ENCODE measurements at regions not wholly inside any gene's neighbourhood (a gene's known extent, or its start where the extent isn't known, plus 50 kb on each side); places are given as distances from the start of the nearest gene placed in this dataset.

DNA sequence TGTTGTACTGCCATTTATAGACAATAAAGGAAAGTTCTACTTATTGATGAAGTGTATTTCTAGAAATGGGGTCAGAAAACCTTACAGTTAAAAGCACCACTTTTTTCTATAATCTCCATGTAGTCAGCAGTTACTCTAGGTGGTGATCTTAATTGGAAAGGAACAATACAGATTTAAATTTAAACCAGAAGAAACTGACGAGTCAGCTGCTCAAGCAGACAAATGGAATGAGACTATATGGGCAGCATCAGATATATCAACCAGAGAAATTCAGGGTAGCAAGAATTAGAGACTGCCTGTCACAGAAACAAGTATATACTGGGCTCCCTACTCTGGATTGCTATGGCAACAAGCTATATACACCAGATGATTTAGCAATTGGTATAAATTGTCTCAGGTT lies 99.6 kb upstream of the SCG2 start:
- H3K4me2 ChIP-seq, result no peak overlapping the region
- H3K79me2 ChIP-seq, result no peaks in the 10 kb centered on the region
- H2AFZ ChIP-seq, result no peak overlapping the region
- H4K20me1 ChIP-seq (ENCODE audit: insufficient read depth, poor library complexity, severe bottlenecking), result no peaks in the 10 kb centered on the region
- WGBS (ENCODE audit: low lambda C conversion rate, missing lambda C conversion rate), result 87% methylated on average over 1 of the region's 1 CpG
- H3K9me2 ChIP-seq (replicated peaks; ENCODE audit: insufficient read depth), result no peaks in the 10 kb centered on the region
- no peak for DNase-seq (ENCODE audit: low spot score)
- no peaks in the 10 kb centered on the region for H3K4me1 ChIP-seq (ENCODE audit: insufficient read depth)
- TF ChIP-seq EZH2phosphoT487 (IDR thresholded peaks at IDR 0.05; ENCODE audit: low read depth, severe bottlenecking, unreplicated experiment) (no peak), EZH2 (IDR thresholded peaks at IDR 0.05; ENCODE audit: borderline replicate concordance) (no peak), CTCF (IDR thresholded peaks at IDR 0.05; ENCODE audit: poor library complexity) (no peak)
- H3K27me3 ChIP-seq, result no peaks in the 10 kb centered on the region
- H3K4me3 ChIP-seq, result no peak overlapping the region
- H3K27ac ChIP-seq, result no peak overlapping the region
- H3K36me3 ChIP-seq (replicated peaks; ENCODE audit: insufficient read depth, low read depth), result no peaks in the 10 kb centered on the region
- H3K9me3 ChIP-seq (ENCODE audit: low read depth), result no peaks in the 10 kb centered on the region

- H3K4me1 ChIP-seq (ENCODE audit: insufficient read depth), result no peaks in the 10 kb centered on the region
- H3K36me3 ChIP-seq (replicated peaks; ENCODE audit: insufficient read depth, low read depth), result no peaks in the 10 kb centered on the region
- H3K9me3 ChIP-seq (ENCODE audit: low read depth), result no peaks in the 10 kb centered on the region
- no peaks in the 10 kb centered on the region for H4K20me1 ChIP-seq (ENCODE audit: insufficient read depth, poor library complexity, severe bottlenecking)
- H3K27me3 ChIP-seq, result no peaks in the 10 kb centered on the region
- no peak for DNase-seq (ENCODE audit: low spot score)
- no peaks in the 10 kb centered on the region for H3K79me2 ChIP-seq
- H3K9me2 ChIP-seq (replicated peaks; ENCODE audit: insufficient read depth), result no peaks in the 10 kb centered on the region
- TF ChIP-seq CTCF (IDR thresholded peaks at IDR 0.05; ENCODE audit: poor library complexity), result no peak
- no peak for TF ChIP-seq EZH2 (IDR thresholded peaks at IDR 0.05; ENCODE audit: borderline replicate concordance)
- TF ChIP-seq EZH2phosphoT487 (IDR thresholded peaks at IDR 0.05; ENCODE audit: low read depth, severe bottlenecking, unreplicated experiment), result no peak
- WGBS (ENCODE audit: low lambda C conversion rate, missing lambda C conversion rate), result 69% methylated on average over 3 of the region's 3 CpGs
- no peak overlapping the region for H3K4me2 ChIP-seq
- no peak overlapping the region for H2AFZ ChIP-seq
- H3K4me3 ChIP-seq, result no peak overlapping the region
- H3K27ac ChIP-seq, result peak overlapping the region; percentile 0
Observed at GRCh38 chr2:223700221-223700620, 98.1 kb upstream of the SCG2 start.

- H4K20me1 ChIP-seq (ENCODE audit: insufficient read depth, poor library complexity, severe bottlenecking), result no peaks in the 10 kb centered on the region
- H3K27ac ChIP-seq, result no peak overlapping the region
- no peaks in the 10 kb centered on the region for H3K9me2 ChIP-seq (replicated peaks; ENCODE audit: insufficient read depth)
- H3K4me2 ChIP-seq, result no peak overlapping the region
- DNase-seq (ENCODE audit: low spot score), result no peak
- no peaks in the 10 kb centered on the region for H3K4me1 ChIP-seq (ENCODE audit: insufficient read depth)
- no peaks in the 10 kb centered on the region for H3K27me3 ChIP-seq
- no peak overlapping the region for H3K4me3 ChIP-seq
- H2AFZ ChIP-seq, result no peak overlapping the region
- no peak for TF ChIP-seq EZH2phosphoT487 (IDR thresholded peaks at IDR 0.05; ENCODE audit: low read depth, severe bottlenecking, unreplicated experiment)
- no peak for TF ChIP-seq EZH2 (IDR thresholded peaks at IDR 0.05; ENCODE audit: borderline replicate concordance)
- no peak for TF ChIP-seq CTCF (IDR thresholded peaks at IDR 0.05; ENCODE audit: poor library complexity)
- no peaks in the 10 kb centered on the region for H3K36me3 ChIP-seq (replicated peaks; ENCODE audit: insufficient read depth, low read depth)
- no peaks in the 10 kb centered on the region for H3K9me3 ChIP-seq (ENCODE audit: low read depth)
- WGBS (ENCODE audit: low lambda C conversion rate, missing lambda C conversion rate), result 90% methylated on average over 7 of the region's 7 CpGs
- H3K79me2 ChIP-seq, result no peaks in the 10 kb centered on the region
Observed at GRCh38 chr2:223697892-223698645, 95.9 kb upstream of the SCG2 start.
